AG10803 (cell line): ENCODE measurements at regions not wholly inside any gene's neighbourhood (a gene's known extent, or its start where the extent isn't known, plus 50 kb on each side); places are given as distances from the start of the nearest gene placed in this dataset.

Experiments
- DNase-seq: peaks from one replicate; pipeline ENCODE4 v3.0.0; 2010; ENCODE audit warnings: low read depth
- H3K4me3 ChIP-seq: 2 replicates; pipeline ENCODE4 v1.5.1; 2011; ENCODE audit warnings: mild to moderate bottlenecking, low read length, control low read depth
- CTCF ChIP-seq: conservative IDR thresholded peaks from 2 replicates; pipeline ENCODE4 v1.5.1; 2011; ENCODE audit warnings: mild to moderate bottlenecking, low read length, control low read depth, inconsistent platforms

DNA sequence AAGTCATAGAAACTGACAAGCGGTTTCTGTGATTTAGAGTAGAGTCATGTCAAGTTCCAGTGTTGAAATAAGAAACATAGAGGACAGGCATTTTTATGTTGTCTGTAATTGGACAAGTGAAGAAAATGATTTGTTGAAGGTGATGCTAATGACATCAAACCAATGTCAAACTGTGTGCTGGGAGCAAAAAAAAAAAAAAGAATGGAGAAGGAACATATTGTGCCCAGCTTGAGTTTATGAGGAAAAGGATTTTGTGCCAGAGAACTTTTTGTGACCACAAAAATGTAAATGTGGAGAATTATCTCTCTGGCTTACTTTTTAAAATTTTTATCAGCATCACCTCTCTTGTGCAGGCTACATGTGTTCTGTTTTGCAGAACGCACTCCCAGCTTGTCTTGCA, 495.7 kb downstream of the RAPGEF2 start:
- H3K4me3 ChIP-seq = no peak overlapping the region
- DNase-seq = no peak
- no peak for TF ChIP-seq CTCF

DNA sequence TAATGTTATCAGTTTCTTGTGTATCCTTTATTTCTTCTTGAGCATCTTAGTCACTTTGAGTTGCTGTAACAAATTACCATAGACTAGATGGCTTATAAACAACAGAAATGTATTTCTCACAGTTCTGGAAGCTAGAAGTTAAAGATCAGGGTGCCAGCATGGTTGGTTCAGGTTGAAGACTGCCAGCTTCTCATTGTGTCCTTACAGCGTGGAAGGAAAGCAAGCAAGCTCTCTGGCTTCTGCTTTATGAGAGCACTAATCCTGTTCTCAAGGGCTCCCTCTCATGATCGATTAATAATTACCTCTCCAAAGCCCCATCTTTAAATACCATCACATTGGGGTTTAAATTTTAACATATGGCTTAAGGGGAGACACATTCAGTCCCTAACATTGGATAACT, 497.2 kb downstream of the RAPGEF2 start:
- no peak overlapping the region for H3K4me3 ChIP-seq
- DNase-seq = no peak
- TF ChIP-seq CTCF = no peak

DNA sequence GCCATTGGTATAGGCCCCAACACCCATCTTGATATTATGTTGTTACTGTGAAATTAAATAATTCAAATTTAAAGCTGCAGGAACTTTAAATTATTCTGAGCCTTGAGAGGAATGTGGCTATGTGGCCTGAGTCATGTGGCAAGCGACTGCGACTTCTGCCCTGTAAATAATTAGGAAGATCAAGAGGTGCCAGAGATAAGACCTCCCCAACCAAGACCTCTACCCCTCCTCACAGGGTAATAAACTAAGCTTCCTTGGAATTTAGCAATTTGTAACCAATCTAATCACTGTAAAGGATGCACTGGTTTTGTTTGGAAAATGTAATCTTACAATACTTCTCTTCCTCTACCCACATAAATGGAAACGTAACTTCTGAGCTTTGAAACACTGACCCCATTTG, 501.9 kb downstream of the RAPGEF2 start:
- DNase-seq = no peak
- no peak overlapping the region for H3K4me3 ChIP-seq
- TF ChIP-seq CTCF = no peak

DNA sequence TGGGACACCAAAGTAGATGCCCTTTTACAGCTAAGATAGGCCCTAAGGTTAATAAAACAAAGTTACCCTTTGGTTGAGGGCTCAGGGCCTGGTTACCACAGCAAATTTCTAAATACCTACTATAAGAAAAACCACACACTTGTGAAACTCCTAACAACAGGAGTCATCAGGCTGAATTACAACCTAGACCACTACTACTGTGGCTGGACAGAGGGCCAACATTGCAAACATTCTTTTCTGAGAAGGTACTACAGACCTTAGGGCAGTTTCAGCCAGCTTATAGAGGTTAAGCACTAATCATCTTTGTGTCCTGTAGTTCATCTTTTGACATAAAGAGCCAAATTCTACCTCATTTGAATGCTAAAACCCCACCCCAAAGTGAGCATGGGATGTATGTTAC, 504.0 kb downstream of the RAPGEF2 start:
- no peak for TF ChIP-seq CTCF
- H3K4me3 ChIP-seq = no peak overlapping the region
- no peak for DNase-seq

DNA sequence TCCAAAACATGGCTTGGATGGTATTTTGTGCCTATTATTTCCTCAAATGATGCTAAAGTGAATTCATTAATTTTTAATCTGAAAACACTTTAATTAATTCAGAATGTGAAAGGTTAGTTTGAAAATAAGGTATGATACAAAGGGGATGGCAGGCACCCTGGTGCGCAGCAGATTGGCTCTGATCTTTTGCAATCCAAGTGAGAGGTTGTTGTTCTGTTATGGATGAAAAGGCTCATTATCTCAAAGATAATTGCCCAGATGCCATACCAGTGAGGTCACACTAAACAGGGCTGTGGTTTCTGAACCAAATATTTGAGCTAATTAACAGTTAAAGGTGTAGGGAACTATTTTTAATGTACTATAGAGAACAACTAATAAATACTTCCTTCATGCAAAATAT, 504.9 kb downstream of the RAPGEF2 start:
- TF ChIP-seq CTCF = no peak
- DNase-seq = no peak
- H3K4me3 ChIP-seq = no peak overlapping the region

GRCh38 chr4:159608436-159608835, 505.6 kb downstream of the RAPGEF2 start:
- TF ChIP-seq CTCF = no peak
- no peak overlapping the region for H3K4me3 ChIP-seq
- DNase-seq = no peak

DNA sequence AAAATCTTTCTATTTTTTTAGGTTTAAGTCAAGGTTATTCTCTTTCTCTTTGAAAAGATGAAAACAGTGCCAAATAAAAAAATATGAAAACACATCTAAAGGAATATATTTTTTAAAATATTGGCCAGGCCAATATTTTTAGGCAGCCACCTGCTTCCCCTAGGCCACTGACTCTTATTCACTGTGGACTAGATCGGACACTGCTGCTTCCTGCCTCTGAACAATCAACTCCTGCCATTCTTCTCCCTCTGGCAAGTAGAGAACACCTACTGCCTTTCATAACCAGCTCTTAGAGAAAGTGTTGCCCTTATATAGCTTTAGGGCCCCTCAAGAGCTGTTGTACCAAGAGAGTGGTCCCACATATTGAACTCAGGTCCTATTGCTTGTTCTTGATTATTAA, 529.2 kb downstream of the RAPGEF2 start:
- no peak overlapping the region for H3K4me3 ChIP-seq
- DNase-seq = no peak
- no peak for TF ChIP-seq CTCF
